AML-193 (cell line): ENCODE measurements at regions not wholly inside any gene's neighbourhood (a gene's known extent, or its start where the extent isn't known, plus 50 kb on each side); places are given as distances from the start of the nearest gene placed in this dataset.

Experiments used
- DNase-seq, 2 experiments: peaks; one replicate each; lab custom pipeline; 2025; lab: John Stamatoyannopoulos, UW

DNA sequence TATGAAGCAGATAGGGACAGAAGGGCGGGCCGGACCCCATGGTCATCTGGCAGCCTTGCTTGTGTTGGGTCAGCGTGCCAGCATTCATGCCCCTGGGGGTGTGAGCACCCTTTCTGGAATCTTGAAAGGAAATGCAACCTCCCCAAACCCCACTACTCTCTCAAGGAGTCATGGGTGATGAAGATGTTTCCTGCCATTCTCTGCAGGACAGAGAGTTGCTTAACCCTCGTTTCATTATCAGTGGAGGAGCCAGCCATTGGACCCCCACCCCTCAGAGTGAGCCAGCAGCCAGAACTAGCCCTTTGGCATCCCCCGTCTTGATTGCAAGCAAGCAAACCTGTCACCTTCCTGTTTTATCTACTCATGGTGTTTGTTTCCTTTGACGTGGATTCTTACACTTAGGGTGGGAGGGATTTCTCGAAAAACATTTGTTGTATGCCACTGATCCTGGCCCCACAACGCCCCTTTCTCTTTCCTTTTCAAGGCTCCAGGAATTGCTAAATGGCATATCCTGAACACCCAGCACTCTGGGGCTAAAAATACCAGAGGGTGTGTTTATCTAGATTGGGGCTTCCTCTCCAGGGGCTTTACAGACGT, 258.3 kb downstream of the ETS1 start:
- no peak for DNase-seq

DNA sequence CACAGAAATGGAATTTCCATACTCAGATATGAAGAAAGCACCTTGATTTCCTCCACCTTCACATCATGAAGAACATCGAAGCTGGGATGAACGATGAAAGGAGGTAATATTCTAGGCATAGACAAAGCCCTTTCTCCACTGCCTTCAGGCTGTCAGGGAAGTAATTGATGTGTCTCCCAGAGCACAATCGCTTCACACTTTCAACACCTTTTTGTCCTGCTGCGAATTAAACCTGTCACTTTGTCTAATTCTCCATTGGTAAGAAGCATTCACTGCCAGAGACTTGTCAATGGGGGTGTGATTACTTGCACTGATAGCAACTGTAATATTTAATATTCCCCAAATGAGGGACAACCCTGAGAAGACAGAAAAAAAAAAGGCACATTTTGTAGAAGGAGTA, 260.1 kb downstream of the ETS1 start:
- no peak for DNase-seq

- DNase-seq = no peak
Measured at GRCh38 chr11:128326791-128327190, 260.6 kb downstream of the ETS1 start.

DNA sequence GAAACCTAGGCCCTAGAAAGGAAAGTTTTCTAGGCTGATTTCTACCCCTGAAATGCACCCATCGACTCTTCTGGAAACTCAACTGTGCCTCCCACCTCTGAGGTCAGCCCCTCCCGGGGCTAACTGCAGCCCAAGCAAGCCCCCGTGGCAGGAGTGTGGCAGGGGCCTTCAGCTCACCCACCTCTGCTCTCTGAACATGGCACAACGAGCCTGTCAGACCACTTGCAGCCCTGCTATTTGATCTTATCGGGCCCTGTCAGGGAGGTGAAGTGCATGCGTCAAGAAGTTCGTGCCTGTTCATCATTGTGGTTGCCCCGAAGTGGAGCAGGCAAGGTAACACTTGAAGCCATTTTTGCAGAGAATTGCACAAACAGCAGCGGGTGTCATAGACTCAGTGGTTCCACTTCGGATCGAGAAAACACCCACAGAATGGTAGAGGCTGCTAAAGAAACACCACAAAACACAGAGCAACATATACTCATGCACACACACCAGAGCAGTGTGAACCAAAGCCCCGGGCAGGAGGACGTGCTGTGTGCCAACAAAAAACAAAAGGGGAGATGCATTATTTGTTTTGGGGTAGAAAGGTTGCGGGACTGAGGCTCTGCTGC, 262.7 kb downstream of the ETS1 start:
- no peak for DNase-seq

GRCh38 chr11:128324051-128324481, 263.3 kb downstream of the ETS1 start:
- DNase-seq = no peak

DNA sequence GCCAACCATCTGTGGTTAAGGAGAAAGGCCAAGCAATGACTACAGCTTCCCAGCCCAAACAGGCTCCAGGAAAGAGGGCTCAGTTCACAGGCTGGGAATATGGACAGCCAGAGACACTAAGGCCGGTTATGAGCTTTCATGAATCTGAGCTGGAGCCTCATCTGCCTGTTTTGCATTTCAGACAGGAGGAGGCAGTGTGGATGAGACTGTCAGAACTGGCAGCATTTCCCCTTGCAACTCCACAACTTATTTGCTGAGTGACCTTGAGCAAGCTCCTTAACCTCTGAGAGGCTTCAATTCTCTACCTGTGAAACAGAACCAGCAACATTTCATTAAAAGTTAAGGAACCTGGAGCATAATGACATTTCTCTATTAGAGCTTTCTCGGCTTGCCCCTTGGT, 264.0 kb downstream of the ETS1 start:
- DNase-seq = no peak

DNA sequence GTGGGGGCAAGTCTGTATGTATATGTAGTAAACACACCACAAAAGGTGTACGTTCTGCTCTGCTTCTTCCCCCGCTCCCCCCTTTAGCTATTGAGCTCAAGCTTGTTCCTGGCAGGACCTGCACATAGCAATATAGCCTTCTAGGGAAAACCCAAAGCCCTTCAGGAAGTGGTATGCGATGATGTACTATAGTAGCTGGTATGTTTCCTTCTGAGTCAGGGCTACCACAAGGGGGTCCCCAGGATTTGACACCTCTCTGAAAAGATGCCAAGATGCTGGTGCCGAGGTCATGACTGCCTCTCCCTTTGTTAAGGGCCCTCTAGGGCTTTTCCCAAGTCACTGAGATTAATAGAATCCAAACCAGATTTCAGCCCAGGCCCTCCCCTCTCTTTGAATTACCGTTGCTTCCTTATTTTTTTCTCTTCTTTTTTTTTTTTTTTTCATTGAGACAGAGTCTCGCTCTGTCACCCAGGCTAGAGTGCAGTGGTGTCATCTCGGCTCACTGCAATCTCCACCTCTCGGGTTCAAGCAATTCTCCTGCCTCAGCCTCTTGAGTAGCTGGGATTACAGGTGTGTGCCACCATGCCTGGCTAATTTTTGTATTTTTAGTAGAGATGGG, 268.4 kb downstream of the ETS1 start:
- no peak for DNase-seq

DNA sequence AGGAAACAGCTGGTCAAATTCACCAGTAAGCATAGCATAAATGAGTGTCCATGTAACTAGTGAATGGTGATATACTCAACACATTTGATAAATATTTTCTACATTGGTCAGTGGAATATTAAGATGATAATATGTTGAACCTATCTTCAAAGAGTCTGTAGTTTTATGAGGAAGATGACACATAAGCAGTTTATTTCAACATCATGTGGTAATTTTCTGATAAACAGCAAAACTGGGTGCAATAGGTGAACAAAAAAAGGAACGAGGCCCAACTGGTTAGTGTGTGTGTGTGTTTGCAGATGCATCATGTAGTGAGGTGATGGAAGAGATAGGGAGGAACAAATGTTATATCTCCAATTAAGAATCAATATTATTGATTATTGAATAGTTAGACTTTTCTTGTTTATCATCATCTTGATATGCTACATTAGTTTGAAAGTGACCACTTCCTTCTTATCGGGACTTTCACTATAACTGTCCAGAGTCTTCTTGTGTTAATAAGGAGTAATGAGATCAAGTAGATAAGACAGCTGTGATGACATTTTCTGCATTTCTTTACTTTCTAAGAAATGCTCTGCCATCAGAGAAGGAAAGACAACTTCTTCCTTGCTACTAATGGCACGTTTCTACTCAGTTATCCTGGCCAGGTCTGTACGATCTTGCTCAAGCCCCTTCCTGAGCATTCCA, 270.7 kb downstream of the ETS1 start:
- no peak for DNase-seq

DNA sequence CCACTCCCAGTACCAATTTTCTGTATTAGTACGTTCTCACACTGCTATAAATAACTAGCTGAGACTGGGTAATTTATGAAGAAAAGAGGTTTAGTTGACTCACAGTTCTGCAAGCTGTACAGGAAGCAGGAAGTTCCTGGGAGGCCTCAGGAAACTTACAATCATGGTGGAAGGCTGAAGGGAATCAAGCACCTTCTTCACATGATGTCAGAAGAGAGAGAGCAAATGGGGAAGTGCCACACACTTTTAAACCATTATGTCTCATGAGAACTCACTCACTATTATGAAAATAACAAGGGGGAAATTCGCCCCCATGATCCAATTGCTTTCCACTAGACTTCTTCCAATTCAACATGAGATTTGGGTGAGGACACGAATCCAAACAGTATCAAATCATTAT, 271.4 kb downstream of the ETS1 start:
- DNase-seq = no peak

DNA sequence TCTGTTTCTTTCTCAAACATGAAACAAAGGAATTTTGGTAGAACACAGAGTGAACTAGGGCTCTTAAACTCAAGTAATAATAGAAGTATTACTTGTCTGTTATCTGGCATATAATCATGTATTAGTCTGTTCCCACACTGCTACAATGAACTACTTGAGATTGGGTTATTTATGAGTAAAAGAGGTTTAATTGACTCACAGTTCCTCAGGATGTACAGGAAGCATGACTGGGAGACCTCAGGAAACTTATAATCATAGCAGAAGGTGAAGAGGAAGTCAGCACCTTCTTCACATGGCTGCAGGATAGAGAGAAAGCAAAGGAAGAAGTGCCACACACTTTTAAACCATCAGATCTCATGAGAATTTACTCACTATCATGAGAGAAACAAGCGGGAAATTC, 273.4 kb downstream of the ETS1 start:
- DNase-seq = no peak

GRCh38 chr11:128311742-128312719, 275.3 kb downstream of the ETS1 start:
- DNase-seq = no peak

GRCh38 chr11:128310676-128311445, 276.5 kb downstream of the ETS1 start:
- DNase-seq = no peak

DNA sequence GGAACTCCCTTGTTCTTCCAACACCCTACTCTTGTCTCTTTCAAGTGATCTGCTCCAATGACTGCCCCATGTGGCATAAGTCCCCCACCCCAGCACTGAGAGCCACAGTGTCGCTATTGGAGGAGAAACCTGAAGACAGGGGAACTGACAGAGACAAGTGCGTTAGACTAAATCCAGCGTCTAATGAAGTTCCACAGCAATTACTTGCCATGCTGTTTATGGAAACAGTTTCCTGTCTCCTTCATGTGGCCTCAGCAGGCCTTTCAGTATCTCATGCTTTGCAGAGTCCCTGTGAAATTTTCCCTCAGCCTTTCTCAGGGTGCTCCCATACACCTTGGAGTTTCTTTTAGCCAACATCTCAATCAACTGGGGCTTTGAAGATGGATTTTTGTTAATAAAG, 277.4 kb downstream of the ETS1 start:
- DNase-seq = no peak

GRCh38 chr11:128308794-128309193, 278.6 kb downstream of the ETS1 start:
- no peak for DNase-seq

DNA sequence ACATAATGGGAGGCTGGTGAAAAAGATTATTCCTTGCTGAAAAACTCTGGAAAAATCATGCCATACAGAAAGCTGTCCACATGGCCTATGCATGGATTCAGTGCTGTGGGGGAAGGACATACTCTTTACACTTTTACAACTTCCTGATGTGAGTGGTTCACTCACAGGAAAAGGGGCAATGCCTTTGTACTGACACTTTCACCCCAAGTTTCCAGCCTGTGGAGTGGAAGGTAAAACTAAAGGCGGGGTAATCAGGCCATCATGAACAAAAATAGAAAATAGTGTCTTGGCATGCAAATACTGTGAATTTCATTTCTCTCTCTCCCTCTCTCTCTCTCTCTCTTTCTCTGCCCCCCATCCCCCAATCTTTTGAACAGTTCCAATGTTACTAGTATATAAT, 281.8 kb downstream of the ETS1 start:
- DNase-seq = no peak

- DNase-seq = no peak
Measured at GRCh38 chr11:128304666-128305485, 282.5 kb downstream of the ETS1 start.

DNA sequence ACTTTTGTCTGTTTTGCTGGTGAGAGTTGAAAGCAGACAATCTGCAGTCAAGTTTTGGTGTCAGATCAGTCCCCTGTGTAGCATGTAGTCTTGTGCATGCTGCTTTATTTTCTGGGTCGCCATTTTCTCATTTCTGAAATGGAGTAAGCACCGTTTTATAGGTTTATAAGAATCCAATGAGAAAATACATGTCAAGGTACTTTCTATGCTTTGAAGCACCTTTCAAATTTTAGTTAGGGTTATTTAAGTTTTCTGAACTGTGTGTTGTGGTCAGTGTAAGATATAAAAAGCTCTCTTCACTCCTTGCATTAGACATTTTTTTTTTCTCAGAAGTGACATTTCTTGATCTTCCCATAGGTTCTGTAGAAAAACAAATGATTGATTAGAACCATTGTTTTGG, 283.2 kb downstream of the ETS1 start:
- DNase-seq = no peak

- DNase-seq = no peak
Measured at GRCh38 chr11:128303383-128303782, 284.0 kb downstream of the ETS1 start.

GRCh38 chr11:128302425-128303186, 284.8 kb downstream of the ETS1 start:
- no peak for DNase-seq

DNA sequence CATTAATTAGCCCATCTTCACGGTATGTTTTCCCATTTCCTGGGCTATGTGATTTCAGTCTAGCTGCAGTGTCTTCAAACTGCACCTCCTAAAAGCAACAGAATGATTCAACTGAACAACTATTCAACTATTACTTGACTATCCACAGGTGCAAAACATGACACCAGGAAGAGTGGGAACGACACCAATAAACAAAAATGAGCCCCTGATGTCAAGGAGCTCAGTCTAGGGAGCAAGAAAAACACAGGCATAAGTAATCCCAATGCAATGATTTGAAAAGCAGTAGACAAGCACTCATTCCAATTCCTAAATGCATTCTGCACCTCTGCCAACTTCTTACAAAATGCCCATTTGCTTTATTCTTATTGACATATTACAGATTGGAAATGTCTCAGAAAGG, 285.6 kb downstream of the ETS1 start:
- no peak for DNase-seq
